Neutrophil (primary cell): ENCODE measurements at regions not wholly inside any gene's neighbourhood (a gene's known extent, or its start where the extent isn't known, plus 50 kb on each side); places are given as distances from the start of the nearest gene placed in this dataset.

Source experiments
- H3K27ac ChIP-seq: fragments of 200-600 bp; sonication (generic); 2 replicates; pipeline ENCODE4 v1.5.1; 2016; ENCODE audit warnings: mild to moderate bottlenecking, moderate library complexity
- H3K27me3 ChIP-seq: fragments of 200-600 bp; sonication (generic); 2 replicates; pipeline ENCODE4 v1.6.0; 2016; ENCODE audit warnings: mild to moderate bottlenecking
- H3K36me3 ChIP-seq: fragments of 200-600 bp; sonication (generic); 2 replicates; pipeline ENCODE4 v1.5.1; 2017
- H3K4me1 ChIP-seq, 2 experiments: fragments of 200-600 bp in 1 of 2; sonication (generic) in 1 of 2; 1 replicate in 1 of 2; 2 replicates in 1 of 2; pipeline versions ENCODE4 v1.5.1 to v1.6.1; 2013 to 2016; ENCODE audit warnings: low read depth in 1 of 2, low read length in 1 of 2, mild to moderate bottlenecking in 1 of 2, moderate library complexity in 1 of 2; ENCODE audit not compliant: control insufficient read depth in 1 of 2, insufficient read depth in 1 of 2
- H3K4me3 ChIP-seq, 2 experiments: fragments of 200-600 bp in 1 of 2; sonication (generic) in 1 of 2; 1 replicate in 1 of 2; 2 replicates in 1 of 2; pipeline ENCODE4 v1.5.1; 2013 to 2016; ENCODE audit warnings: low read depth in 1 of 2, low read length in 1 of 2, mild to moderate bottlenecking in 1 of 2, moderate library complexity in 1 of 2
- H3K9me3 ChIP-seq: fragments of 200-600 bp; sonication (generic); 2 replicates; pipeline ENCODE4 v1.5.1; 2016
- TF ChIP-seq, protein P1 (sequence below): fragments of 200-600 bp; sonication (generic); IDR thresholded peaks from 2 replicates; pipeline ENCODE4 v1.5.1; 2016; ENCODE audit warnings: antibody characterized with exemption

DNA sequence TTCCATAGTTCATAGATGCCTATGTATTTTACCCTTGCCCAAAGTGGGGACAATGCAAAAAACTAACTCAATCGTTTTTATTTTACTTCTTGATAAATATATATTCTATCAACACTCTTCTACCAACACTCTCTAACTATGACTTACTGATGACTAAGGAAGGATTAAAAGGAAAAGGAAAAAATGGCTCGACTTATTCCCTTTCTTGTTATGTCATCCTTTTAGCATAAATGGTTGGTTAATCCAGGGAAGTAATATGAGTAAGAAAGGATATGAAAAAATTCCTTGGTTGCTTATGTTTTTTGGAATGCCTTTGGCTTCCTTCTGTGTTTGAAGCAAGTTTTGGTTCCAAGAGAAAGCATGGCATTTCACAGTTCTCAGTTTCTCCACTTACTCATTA lies 1087.1 kb downstream of the C4orf33 start:
- TF ChIP-seq, protein P1, sequence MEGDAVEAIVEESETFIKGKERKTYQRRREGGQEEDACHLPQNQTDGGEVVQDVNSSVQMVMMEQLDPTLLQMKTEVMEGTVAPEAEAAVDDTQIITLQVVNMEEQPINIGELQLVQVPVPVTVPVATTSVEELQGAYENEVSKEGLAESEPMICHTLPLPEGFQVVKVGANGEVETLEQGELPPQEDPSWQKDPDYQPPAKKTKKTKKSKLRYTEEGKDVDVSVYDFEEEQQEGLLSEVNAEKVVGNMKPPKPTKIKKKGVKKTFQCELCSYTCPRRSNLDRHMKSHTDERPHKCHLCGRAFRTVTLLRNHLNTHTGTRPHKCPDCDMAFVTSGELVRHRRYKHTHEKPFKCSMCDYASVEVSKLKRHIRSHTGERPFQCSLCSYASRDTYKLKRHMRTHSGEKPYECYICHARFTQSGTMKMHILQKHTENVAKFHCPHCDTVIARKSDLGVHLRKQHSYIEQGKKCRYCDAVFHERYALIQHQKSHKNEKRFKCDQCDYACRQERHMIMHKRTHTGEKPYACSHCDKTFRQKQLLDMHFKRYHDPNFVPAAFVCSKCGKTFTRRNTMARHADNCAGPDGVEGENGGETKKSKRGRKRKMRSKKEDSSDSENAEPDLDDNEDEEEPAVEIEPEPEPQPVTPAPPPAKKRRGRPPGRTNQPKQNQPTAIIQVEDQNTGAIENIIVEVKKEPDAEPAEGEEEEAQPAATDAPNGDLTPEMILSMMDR: no peak
- H3K9me3 ChIP-seq: no peaks in the 10 kb centered on the region
- no peaks in the 10 kb centered on the region for H3K36me3 ChIP-seq
- no peak overlapping the region for H3K27ac ChIP-seq
- no peaks in the 10 kb centered on the region for H3K4me1 ChIP-seq
- no peaks in the 10 kb centered on the region for H3K27me3 ChIP-seq
- H3K4me3 ChIP-seq: no peak overlapping the region

DNA sequence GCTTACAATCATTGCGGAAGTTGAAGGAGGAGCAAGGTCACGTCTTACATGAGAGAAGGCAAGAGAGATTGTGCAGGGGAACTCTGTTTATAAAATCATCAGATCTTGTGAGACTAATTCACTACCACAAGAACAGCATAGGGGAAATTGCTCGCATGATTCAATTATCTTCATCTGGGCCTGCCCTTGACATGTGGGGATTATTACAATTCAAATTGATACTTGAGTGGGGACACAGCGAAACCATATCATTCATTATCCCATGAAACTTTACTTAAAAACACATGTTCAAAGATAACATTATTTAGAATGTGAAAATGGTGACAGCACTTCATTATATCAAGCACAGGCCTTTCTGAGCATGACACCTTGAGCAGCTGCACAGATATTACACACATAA lies 1087.8 kb downstream of the C4orf33 start:
- TF ChIP-seq, protein P1: no peak
- no peaks in the 10 kb centered on the region for H3K36me3 ChIP-seq
- H3K27ac ChIP-seq: no peak overlapping the region
- H3K4me3 ChIP-seq: no peak overlapping the region
- H3K4me1 ChIP-seq: no peaks in the 10 kb centered on the region
- no peaks in the 10 kb centered on the region for H3K27me3 ChIP-seq
- no peaks in the 10 kb centered on the region for H3K9me3 ChIP-seq

DNA sequence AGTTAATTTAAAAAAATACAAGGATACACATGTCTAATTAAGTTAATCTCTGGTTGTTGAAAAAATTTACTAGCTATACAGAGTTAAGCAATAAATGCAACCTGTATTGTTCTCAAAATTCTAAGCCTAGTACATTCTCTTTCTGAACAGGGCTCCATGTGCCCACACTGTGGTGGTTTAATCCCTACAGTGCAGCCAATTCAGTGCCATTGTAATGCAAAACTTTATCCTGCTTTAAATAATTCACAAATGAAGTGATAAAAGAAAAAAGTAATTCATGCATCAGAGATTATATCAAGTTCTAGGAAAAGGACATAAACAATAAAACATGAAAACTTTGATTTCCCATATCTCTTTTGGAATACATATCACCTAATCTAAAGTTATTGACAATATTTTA lies 1089.2 kb downstream of the C4orf33 start:
- no peak overlapping the region for H3K4me3 ChIP-seq
- H3K4me1 ChIP-seq: no peaks in the 10 kb centered on the region
- TF ChIP-seq, protein P1: no peak
- no peak overlapping the region for H3K27ac ChIP-seq
- H3K9me3 ChIP-seq: no peaks in the 10 kb centered on the region
- H3K36me3 ChIP-seq: no peaks in the 10 kb centered on the region
- H3K27me3 ChIP-seq: no peaks in the 10 kb centered on the region

DNA sequence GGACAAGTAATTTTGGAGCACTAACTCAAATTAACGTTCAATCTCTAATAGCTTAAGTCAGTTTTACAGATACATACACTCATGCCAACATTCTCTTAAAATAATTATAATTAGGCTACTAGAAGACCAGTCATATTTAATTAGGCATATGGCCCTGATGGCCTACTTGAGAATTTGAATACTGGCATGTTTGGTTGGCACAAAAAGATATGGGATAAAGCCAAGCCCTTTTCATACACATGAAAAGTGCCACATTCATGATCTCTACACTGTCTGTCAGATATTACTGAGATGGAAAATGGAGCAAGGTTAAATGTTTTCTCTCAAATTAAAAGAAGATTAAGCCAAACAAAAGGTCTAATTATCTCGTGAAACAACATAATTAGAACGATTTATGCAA lies 1091.0 kb downstream of the C4orf33 start:
- Histone ChIP-seq H3K27me3 (no peaks in the 10 kb centered on the region), H3K9me3 (no peaks in the 10 kb centered on the region), H3K4me1 (no peaks in the 10 kb centered on the region), H3K36me3 (no peaks in the 10 kb centered on the region), H3K27ac (no peak overlapping the region), H3K4me3 (no peak overlapping the region)
- TF ChIP-seq, protein P1: no peak

DNA sequence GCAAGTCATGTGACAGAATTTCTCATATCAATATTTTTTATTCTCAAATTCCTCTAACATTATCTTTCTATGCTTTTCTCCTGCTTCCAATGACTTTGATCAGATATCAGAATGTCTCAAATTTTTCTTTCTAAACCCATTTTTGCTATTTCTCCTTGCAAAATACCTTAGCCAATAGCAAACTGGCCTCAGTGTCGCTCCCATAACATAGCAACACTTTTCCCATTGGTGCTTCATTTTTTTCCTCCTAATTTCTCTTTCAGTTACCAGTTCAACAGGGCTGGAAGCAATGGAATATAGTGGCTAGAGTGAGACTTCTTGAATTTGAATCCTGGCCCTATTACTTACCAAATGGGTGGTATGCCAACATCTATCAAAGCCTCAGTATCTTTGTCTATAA lies 1091.6 kb downstream of the C4orf33 start:
- Histone ChIP-seq H3K9me3 (no peaks in the 10 kb centered on the region), H3K4me3 (no peak overlapping the region), H3K4me1 (no peaks in the 10 kb centered on the region), H3K27me3 (no peaks in the 10 kb centered on the region), H3K27ac (no peak overlapping the region), H3K36me3 (no peaks in the 10 kb centered on the region)
- TF ChIP-seq, protein P1: no peak

DNA sequence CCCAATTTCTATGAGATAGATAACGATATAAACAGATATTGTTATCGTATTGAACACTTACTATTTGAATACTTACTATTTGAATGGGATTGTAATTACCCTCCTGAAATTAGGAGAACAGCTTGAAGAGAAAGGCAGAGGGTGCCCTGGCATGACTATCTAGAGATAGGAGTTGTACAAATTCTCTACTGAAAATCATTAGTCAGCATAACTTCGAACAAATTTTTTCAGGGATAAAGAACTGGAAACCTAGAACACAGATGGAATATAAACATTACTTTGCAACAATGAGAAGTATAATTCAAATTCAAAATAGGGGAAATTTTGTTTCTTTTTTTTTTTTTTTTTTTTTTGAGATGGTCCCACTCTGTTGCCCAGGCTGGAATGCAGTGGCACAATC lies 1096.8 kb downstream of the C4orf33 start:
- TF ChIP-seq, protein P1: no peak
- H3K4me1 ChIP-seq: no peaks in the 10 kb centered on the region

More for the DNA sequence above, 1096.8 kb downstream of the C4orf33 start:
- Histone ChIP-seq H3K36me3 (no peaks in the 10 kb centered on the region), H3K27me3 (no peaks in the 10 kb centered on the region), H3K9me3 (no peaks in the 10 kb centered on the region), H3K27ac (no peak overlapping the region), H3K4me3 (no peak overlapping the region)
